Fibroblast of the conjunctiva (primary cell): ENCODE measurements at regions not wholly inside any gene's neighbourhood (a gene's known extent, or its start where the extent isn't known, plus 50 kb on each side); places are given as distances from the start of the nearest gene placed in this dataset.
"Not testable (repeated sequence)": the region's sequence is repeated elsewhere in the genome, so short reads cannot be mapped to it uniquely, and the experiment has no call there.

Experiments used
- DNase-seq: peaks from one replicate; pipeline ENCODE4 v3.0.0-alpha.2; 2010; ENCODE audit warnings: low read depth

DNA sequence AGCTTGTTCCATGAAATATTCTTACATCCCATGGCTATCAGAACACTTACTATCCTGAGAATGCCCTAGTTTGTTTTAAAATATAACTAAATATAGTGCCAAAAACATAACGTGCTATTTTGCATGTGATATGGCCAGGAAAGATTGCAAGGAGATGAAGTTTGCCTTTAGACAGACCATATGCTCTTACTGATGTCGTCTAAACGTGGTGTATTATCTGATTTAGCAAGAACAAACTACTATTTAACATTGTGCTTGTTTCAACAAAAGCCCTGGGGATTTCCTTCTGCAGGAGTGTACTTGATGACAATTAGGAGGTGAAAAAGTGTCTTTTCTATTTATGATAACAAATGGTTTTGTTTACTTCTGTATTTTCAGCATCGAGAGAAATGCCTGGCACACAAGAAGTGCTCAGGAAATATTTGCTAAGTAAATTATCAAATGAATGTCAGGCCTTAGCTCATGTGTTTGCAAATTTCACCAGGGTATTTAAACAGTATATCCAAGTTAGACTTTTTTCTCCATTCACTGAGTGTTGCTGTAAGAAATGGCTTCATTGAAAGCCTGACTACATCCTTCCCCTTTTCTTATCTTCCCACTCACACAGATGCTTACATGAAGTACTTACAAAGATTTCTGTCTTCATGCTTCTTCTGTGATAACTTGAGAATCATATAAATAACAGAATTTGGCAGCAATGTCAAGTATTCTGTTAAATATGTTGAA lies 1033.6 kb downstream of the CDH8 start:
- DNase-seq = no peak

DNA sequence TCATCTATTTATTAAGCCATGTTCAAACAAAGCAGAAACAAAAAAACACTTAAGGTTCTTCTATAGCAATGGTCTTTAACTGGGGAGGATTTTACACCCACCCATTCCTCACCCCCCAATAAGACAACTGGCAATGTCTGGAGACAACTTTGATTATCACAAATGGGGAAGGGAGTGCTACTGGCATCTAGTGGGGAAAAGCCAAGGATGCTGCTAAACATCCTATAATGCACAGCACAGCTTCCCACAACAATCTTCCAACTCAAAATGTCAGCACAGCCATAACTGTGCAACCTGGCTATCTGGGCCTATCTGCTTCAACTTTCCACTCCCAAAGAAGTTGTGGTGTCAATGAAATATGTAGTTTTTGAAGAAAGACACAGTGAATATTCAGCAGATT lies 1044.4 kb downstream of the CDH8 start:
- no peak for DNase-seq

DNA sequence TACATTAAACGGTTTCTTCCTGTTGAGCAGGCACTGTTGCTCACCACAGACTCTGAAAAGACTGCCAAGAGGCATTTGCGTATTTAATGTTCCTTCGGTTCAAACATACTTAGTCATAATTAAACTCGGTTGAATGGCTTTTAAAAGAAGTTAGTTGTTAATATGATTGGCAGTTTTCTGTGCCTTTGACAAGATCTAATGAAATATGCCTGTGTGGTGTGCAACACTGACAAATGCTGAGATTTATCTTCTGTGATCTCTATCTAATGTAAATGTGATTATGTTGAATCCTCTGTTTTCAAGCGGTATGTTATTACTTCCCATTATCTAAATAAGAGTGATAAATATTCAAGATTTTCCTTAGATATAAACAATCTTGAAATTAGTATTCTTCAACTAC lies 1046.6 kb downstream of the CDH8 start:
- no peak for DNase-seq

DNA sequence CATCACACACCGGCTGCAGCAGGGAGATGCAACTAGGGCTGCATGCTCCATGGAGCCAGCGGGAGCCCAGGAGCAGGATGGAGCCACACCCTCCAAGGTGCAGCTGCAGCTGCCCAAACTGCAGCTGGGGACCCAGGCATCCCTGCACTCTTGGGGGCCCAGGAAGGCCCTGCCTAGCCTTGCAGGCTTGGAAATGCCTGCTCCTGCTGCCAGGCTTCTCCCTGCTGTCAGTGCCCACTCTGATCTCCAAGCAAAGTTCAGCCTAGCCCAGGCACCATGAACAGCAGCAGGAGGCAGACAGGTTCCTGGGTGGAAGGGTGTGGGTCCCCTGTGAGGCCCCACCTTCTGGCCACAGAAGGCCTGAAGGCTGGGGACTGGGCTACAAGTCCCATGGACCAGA lies 1057.1 kb downstream of the CDH8 start:
- DNase-seq = no peak

DNA sequence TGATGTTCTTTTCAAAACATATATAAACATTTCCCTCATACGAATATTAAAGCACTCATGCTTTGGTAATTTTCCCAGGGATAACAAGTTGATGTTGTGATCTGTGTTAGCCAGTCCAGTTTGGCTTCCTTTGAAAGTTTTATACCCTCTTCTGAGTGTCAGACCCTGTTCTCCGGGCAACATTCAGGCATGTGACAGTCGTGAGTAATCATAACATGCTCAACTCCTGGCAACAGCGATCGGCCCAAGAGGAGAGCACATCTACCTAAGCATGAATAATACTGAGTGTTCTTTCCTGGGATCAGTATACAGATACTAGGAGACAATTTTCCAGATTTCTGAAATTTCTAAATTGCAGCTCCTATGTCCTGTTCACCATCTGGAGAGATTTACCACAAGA lies 1086.4 kb downstream of the CDH8 start:
- no peak for DNase-seq

DNA sequence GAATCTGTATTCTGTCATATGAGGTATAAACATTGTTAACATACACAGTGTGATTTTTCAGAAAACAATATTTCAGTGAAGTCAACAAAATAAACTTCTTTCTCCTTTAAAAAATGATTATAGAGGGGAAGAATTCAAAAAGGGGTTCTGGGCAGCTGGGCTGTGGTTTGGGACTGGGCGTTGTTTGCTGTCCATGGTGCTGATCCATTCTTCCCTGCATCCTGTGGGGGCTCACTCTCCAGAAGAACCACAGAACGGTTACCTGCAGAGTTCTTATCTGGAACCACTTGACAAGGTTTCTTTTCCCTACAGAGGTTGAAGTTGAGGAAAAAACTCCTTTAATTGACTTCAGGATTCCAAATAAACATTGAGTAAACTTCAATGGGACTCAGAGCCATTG lies 1091.0 kb downstream of the CDH8 start:
- DNase-seq = no peak

DNA sequence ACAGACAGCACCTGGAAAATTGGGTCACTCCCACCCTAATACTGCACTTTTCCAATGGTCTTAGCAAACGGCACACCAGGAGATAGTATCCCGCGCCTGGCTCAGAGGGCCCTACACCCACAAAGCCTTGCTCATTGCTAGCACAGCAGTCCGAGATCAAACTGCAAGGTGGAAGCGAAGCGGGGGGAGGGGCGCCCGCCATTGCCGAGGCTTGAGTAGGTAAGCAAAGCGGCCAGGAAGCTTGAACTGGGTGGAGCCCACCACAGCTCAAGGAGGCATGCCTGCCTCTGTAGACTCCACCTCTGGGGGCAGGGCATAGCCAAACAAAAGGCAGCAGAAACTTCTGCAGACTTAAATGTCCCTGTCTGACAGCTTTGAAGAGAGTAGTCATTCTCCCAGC lies 1100.0 kb downstream of the CDH8 start:
- DNase-seq = not testable (repeated sequence)

DNA sequence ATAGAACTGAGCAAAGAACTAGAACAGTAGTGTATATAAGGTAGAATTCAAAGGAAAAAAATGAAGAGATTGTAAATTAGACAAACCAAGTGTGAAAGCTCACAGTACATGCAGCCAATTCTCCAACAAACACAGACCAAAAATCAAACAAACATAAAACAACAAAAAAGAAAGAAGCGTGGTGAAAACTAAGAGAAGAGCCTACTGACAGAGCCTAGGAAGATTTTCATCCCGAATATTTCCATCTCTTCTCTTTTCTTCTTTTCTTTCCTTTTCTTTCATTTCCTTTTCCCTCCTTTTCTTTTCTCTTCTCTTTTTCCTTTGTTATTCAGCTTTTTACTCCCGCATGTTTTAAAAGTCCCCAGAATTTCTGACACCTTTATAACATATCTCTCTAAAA lies 1103.6 kb downstream of the CDH8 start:
- DNase-seq = no peak

DNA sequence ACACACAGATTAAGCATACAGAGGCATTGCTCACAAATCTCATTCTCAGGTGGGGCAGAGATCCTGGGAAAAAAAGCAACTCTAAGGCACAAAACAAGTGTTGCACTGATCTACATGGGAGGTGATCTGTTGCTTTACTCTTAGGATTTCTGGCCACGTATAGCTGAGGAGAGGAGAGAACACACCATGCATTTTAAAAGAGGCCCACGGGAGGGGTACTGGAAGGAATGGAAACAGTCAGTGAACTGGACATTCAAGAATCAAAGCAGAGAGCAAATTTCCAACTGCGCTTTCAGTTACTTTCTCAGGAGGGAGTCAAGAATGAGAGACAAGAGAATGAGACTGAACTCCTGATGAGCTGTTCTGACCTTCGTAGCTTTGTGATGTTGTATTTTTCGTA lies 1105.9 kb downstream of the CDH8 start:
- DNase-seq = no peak

DNA sequence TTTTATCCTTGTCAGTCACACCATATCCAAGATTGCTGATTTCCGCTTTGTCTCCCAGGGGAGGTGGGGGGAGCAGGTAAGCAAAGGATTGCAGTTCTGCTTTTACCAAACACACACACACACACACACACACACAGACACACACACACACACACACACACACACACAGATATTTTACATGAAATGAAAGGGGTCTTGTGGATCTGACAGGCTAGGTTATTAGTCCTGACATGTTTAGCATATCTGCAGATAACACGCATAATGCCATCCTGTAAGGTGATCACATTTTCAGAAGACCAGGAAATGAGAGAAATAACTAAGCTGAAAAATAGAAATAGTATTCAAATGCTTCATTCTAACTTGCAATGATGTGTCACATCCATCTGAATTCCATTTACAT lies 1113.3 kb downstream of the CDH8 start:
- DNase-seq = no peak

DNA sequence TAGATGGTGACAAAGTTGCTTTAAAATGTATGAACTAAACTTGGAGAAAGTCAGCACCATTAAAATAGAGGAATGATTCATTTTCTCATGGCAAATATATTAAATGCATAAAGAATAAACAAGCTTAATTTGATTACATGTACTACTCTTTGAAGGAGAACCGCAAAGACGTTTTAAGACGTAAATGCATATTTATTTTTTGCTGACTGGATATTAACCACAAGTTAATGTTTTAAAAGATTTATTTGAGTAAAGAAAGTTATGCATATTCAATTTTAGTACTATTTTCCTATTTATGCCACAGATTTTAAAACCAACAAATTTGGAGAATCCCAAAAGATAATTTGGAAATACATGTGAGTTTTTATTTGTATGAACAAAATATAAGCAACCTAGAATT lies 1121.9 kb downstream of the CDH8 start:
- no peak for DNase-seq

DNA sequence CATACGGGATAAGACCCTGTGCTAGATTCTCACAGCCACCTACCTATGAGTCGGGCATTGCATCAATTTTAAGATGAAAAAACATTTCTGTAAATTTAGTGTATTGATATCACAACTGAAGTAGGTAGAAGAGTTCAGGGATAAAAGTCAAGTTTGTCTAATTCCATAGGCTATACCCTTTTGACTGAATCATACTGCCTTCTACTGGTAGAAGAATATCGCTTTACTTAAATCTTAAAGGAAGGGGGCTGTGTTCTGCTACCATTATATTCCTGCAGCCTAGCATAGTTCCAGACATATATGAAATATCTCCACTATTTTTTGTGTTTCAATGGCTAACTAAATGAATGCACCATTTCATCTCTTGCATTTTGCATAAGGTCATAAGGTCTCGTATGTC lies 1128.6 kb downstream of the CDH8 start:
- no peak for DNase-seq

DNA sequence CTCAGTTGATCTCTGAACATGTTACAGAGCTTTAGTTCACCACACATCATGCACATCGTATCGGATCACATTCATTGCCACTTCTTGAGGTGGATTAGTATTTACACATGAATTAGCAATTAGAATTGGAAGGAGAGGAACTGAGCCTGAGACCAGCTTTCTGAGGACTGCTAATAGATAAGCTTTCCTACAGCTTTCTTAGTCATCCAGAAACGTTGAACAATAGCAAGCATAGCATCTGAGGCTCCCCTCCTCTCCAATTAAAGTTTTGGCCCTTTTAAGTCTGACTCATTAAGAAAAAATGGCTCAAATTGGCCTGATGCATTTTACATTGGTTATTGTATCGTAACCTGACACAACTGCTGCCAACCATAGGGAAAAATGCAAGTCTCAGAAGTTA lies 1130.4 kb downstream of the CDH8 start:
- no peak for DNase-seq

DNA sequence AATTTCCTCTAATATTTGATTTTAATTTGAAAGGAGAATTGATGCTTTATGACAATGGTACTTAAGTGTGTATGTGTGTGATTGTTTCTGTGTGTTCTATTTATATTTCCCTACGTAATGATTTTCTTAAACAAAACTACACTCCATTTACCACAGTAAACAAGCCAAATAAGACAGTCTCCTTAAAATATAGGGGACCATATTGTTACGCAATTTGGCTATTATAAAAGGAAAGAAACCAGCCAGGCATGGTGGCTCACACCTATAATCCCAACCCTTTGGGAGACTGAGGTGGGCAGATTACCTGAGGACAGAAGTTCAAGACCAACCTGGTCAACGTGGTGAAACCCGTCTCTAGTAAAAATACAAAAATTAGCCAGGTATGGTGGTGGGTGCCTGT lies 1134.1 kb downstream of the CDH8 start:
- no peak for DNase-seq

DNA sequence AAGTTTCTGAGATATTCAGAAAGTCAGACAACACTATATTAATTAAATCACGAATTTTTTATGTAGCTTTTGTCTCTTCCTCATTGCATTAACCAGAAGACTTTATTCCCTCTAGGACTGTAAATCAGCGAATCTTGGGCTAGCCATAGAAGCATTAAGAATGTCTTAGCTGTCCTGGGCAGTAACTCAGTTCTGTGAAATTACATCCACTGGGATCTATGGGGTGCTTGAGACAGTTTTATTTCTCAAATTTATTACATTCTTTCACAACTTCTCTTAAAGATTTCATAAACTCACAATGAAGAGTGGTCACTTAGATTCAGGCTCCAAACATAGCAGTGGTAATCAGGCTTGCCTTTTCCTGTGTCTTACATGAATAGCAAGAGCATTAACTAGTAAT lies 1153.4 kb downstream of the CDH8 start:
- DNase-seq = no peak

DNA sequence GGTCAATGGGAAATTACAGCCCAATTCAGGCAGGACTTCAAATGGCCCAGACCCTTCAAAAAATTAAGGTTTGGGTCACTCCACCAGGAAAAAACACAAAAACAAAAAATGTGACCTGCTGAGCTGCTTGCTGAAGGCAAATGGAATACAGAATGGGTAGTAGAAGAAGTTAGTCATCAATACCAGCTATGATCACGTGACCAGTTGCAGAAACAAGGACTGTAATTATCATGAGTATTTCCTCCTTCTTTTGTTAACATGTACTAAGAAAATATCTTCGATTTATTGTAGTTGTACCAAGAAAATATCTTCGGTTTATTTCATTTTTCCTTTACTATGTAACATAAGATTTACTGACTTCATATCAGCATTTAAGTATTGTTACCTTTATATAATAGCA lies 1183.6 kb downstream of the CDH8 start:
- DNase-seq = no peak

DNA sequence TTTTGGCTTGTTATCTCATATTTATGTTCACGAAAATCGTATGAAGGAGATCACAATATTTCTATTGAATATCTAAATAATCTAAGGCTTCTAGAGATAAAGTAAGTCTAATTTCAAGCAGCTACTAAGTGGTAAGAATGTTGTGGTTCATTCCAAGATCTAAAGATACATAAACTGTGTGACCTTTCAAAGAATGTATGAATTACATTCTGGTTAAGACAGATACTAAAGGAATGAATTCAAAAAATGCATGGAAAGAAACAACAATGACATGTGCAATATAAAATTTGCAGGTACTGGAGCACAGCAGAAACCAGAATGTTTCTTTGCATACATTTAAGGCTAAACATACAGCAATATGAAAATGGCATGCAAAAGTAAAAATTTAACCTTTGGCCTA lies 1214.6 kb downstream of the CDH8 start:
- no peak for DNase-seq

DNA sequence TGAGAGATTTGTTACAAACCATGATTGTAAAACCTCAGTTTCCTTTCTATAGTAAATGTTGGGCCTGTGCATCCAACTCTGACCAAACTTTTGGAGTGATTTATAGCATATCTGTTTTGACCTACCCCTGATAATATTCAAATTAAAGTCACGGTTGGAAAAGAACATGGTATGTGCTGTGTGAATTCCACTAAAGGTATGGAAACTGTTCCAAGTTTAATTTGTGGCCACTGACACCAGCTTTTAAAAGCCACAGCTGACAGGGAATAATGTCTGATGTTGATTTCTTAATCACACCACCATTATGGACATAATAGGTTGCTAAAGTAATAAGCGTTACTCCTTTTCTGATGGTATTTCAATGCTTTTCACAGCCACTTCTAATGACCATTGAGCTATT lies 1215.9 kb downstream of the CDH8 start:
- no peak for DNase-seq

DNA sequence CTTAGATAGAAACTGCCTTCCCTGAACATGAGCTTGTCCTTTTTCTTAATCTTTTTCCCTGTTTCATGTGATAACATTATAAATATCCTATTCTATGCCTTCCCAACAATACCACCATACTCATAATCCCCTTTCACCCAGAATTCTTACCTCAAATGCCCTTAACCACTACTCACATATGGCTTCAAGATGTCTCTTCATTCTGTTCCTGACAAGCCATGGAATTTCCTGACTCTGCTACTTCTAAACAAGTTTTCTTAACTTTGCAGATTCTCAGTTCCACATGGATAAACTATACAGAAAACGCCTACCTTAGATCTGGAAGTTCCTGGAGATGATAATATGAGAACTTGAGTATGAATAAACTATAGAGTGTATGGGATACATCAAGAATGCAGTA lies 1217.8 kb downstream of the CDH8 start:
- no peak for DNase-seq

DNA sequence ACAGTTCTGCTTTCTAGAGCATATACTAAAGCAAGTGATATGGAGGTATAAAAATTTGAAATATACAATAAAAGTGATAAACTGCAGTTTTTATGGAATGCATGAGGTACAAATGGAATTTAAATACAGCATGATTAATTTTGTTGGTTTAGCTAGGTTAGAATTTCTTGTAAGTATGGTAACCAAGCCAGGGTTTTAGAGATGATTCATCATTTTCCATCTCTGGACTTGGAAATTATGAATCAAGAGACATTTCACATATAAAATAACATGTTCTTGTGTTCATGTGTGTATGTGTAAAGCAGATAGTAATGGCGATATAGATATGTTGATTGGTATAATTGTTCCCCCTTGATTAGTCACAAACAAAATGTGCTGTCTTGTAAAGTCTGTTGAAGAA lies 1219.8 kb downstream of the CDH8 start:
- DNase-seq = no peak

DNA sequence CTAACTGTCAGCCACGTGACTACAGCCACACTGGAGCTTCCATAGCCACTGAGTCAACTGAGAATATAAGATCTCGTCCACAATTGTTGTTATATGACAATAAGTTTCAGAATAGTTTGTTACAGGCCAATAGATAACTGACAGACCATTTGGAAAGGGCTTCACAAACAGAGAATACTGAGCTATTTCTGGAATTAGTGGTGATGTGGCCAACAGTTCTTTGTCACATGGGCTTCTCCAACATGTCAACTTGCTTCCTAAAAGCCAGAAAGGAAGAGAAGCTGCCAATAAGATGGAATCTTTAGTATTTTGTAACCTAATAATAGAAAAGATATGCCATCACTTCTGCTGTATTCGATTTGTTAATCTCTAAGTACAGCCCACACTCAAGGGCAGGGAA lies 1220.4 kb downstream of the CDH8 start:
- no peak for DNase-seq

DNA sequence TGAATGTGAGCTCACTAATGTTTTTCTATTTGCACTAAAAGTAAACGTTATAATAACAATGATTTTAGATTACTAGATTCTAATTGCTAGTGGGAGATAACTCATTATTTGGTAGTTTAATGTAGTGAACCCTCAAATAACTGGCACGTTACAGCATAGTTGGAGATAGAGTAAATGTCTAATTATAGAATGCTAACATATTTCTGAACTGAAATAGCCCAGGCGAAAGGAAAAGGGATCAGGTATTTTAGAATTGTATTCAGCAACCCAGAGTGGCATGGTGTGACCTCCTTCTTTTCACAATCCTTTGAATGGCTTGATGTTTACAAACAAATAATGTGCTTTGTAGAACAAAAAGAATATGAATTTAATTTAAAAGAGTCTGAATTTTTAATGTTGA lies 1221.2 kb downstream of the CDH8 start:
- no peak for DNase-seq

DNA sequence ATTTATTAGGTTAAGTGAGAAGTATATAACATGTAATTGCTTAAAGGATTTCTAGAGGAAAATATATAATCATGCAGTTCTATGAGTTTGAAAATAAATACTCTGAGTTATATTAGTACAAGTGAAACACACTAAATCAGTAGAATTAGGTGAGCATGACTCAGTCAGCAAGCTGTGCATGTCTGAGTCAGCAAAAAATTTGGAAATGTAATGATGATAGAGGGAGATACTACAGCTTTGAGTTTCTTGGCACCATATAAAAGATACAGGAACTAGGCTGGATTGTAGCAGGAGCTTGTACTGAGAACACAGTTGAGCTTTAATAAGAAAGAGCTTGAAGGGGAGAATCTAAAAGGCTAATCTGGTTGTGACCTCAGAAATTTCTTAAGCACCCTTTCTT lies 1224.6 kb downstream of the CDH8 start:
- no peak for DNase-seq

DNA sequence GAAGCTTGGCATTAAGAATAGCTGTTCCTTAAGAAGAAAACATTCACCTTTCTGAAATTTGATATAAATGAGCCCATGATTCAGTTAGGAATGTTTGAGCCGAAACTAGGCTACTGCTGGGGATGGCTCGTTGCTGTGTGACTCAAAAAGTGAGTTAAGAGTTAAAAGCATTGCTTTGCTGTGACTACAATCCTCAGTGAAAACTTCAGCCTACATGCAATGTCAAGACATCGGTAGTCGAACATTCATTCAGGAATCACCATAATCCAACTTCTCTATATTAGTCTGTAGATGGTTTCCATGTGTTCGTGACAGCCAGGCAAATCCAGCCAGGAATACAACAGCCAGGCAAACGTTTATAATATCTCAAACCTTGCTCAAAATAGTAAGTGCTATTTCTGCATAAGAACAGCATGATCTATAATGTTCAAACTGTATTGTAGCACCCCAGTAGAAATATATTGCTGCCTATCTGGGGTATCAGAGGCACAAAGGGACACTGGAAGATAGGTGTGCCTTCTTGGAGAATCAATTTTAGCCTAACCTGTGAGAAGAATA lies 1225.1 kb downstream of the CDH8 start:
- DNase-seq = no peak

DNA sequence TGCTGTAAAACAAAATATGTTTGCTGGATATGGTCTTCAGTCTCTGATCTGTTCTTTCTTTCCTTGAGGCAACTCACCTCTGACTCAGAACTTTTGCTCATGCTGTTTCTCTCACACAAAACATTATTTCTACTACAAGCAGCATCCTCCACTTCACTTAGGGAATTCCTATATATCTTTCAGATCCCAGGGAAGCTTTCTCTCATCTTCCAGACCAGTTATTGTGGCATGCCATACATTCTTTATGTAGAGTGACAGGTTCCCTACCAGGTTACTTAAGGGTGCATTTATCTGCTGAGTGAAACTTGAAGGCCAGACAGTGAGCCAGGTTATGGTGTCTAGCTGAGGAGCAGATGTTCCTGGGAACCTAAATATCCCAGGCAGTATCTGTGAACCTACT lies 1226.0 kb downstream of the CDH8 start:
- no peak for DNase-seq
